ENCODE measurements at regions not wholly inside any gene's neighbourhood (a gene's known extent, or its start where the extent isn't known, plus 50 kb on each side); places are given as distances from the start of the nearest gene placed in this dataset.

DNA sequence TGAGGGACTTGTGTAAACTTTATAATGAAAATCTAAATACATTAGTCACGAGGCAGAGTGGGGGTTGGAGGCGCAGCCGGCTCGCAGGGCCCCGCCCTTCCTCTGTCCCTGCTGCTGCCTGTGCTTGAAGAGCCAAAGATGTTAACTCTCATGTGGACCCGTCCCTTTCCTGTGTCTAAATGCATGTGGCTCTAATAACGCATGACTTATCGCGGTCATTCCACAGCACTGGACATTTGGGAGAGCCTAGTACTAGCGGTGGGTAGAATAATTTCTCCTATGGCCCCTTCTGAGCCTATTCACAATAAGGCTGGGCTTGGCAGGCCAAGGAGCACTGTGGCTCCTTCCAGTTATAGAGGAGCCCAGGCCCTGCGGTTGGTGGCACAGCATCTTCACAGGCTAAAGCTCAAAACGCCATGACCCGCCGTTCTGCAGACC, 82.3 kb upstream of the SIMC1 start:
- H3K27ac ChIP-seq (ENCODE audit: insufficient read length, low read depth, low read length) = no peak overlapping the region
- H3K27me3 ChIP-seq (ENCODE audit: insufficient read depth, low read length) = no peaks in the 10 kb centered on the region
- Mint-ChIP-seq H3K9me3 (peaks cover 0 to 2% of the 10 kb centered on the region in 2 experiments; a peak in 3 of 5 replicates), H3K4me1 (peaks cover 14 to 23% of the 10 kb centered on the region in 2 experiments), H3K27me3 (ENCODE audit: low read depth) (peaks cover 19% of the 10 kb centered on the region), H3K4me3 (no peak overlapping the region), H3K36me3 (ENCODE audit: insufficient read depth in 1 of 3, low read depth in 3 of 3) (peaks cover 0 to 1% (median 0%) of the 10 kb centered on the region in 3 experiments; a peak in 1 of 7 replicates), H3K27ac (no peak overlapping the region; a peak in 1 of 7 replicates)
- H3K4ac ChIP-seq (ENCODE audit: low read depth, low read length) = no peak overlapping the region
- peaks cover 6% of the 10 kb centered on the region; the same call in 1 of the 2 replicates for H3K4me1 ChIP-seq (ENCODE audit: insufficient read depth, low read length)
- H3K79me2 ChIP-seq (ENCODE audit: insufficient read depth, low read length) = no peaks in the 10 kb centered on the region
- TF ChIP-seq, protein P1, sequence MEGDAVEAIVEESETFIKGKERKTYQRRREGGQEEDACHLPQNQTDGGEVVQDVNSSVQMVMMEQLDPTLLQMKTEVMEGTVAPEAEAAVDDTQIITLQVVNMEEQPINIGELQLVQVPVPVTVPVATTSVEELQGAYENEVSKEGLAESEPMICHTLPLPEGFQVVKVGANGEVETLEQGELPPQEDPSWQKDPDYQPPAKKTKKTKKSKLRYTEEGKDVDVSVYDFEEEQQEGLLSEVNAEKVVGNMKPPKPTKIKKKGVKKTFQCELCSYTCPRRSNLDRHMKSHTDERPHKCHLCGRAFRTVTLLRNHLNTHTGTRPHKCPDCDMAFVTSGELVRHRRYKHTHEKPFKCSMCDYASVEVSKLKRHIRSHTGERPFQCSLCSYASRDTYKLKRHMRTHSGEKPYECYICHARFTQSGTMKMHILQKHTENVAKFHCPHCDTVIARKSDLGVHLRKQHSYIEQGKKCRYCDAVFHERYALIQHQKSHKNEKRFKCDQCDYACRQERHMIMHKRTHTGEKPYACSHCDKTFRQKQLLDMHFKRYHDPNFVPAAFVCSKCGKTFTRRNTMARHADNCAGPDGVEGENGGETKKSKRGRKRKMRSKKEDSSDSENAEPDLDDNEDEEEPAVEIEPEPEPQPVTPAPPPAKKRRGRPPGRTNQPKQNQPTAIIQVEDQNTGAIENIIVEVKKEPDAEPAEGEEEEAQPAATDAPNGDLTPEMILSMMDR (conservative IDR thresholded peaks at IDR 0.05) = no peak
- H4K8ac ChIP-seq (replicated peaks; ENCODE audit: insufficient read length, low read depth, low read length) = no peak overlapping the region
- no peak overlapping the region for H3K23ac ChIP-seq (ENCODE audit: insufficient read length, low read depth, low read length)
- no peaks in the 10 kb centered on the region for H3K23me2 ChIP-seq (ENCODE audit: insufficient read length, low read depth, low read length, poor library complexity, severe bottlenecking)
- no peaks in the 10 kb centered on the region for H3K9me3 ChIP-seq (ENCODE audit: control insufficient read depth, low read depth, low read length)
- H3K14ac ChIP-seq (ENCODE audit: insufficient read depth, low read length) = no peak overlapping the region
- H4K20me1 ChIP-seq (ENCODE audit: control insufficient read depth, insufficient read depth, insufficient read length) = no peaks in the 10 kb centered on the region
- no peak overlapping the region for H2AFZ ChIP-seq (ENCODE audit: low read length)
- DNase-seq = no peak
- H3K79me1 ChIP-seq (ENCODE audit: insufficient read depth, low read depth, low read length, poor library complexity, severe bottlenecking) = no peaks in the 10 kb centered on the region
- no peak overlapping the region for H2BK5ac ChIP-seq (ENCODE audit: insufficient read length, low read length)
- no CpG with 5 or more reads among the region's 14 CpGs for WGBS (ENCODE audit: extremely low coverage, insufficient read length, low lambda C conversion rate)
- no peak overlapping the region for H3K56ac ChIP-seq (ENCODE audit: insufficient read length, low read depth, low read length)
- no peak overlapping the region for H3K18ac ChIP-seq (ENCODE audit: insufficient read length, low read depth, low read length)
- H4K5ac ChIP-seq (ENCODE audit: insufficient read length, low read depth, low read length) = no peak overlapping the region
- H4K91ac ChIP-seq (ENCODE audit: insufficient read length, low read depth, low read length) = no peak overlapping the region
- no peak overlapping the region for H2BK15ac ChIP-seq (ENCODE audit: low read depth, low read length)
- H3T11ph ChIP-seq (ENCODE audit: low read length) = no peak overlapping the region
- no peak overlapping the region for H3K4me2 ChIP-seq (ENCODE audit: insufficient read depth, insufficient read length, low read length)
- no peak overlapping the region for H2BK12ac ChIP-seq (ENCODE audit: insufficient read length, low read depth, low read length)
- H2BK120ac ChIP-seq (ENCODE audit: low read depth, low read length, poor library complexity, severe bottlenecking) = no peak overlapping the region
- no peak overlapping the region for H2AK5ac ChIP-seq (ENCODE audit: insufficient read length, low read length)
- H3K9ac ChIP-seq (ENCODE audit: extremely low read depth, insufficient read length, low read length) = no peak overlapping the region
- no peak overlapping the region for H2BK20ac ChIP-seq (ENCODE audit: low read depth, low read length, poor library complexity, severe bottlenecking)

Data from H9 (cell line).